NCI-H345 treated with DMSO at 0.1 percent for 48 hours (cell line): ENCODE measurements at regions not wholly inside any gene's neighbourhood (a gene's known extent, or its start where the extent isn't known, plus 50 kb on each side); places are given as distances from the start of the nearest gene placed in this dataset.

Source experiments
- DNase-seq: peaks from one replicate; lab custom pipeline; 2025; ENCODE audit not compliant: unreplicated experiment; lab: John Stamatoyannopoulos, UW

GRCh38 chr9:86836266-86836665 lies 111.0 kb downstream of the GAS1 start:
- no peak for DNase-seq

- DNase-seq, result no peak
Measured at GRCh38 chr9:86830356-86830755, 117.0 kb downstream of the GAS1 start.

GRCh38 chr9:86829496-86830046 lies 117.7 kb downstream of the GAS1 start:
- DNase-seq, result no peak

GRCh38 chr9:86828631-86829030 lies 118.7 kb downstream of the GAS1 start:
- no peak for DNase-seq

- no peak for DNase-seq
Measured at GRCh38 chr9:86827893-86828292, 119.4 kb downstream of the GAS1 start.

GRCh38 chr9:86825299-86825698 lies 122.0 kb downstream of the GAS1 start:
- DNase-seq, result no peak

GRCh38 chr9:86822006-86822801 lies 125.1 kb downstream of the GAS1 start:
- DNase-seq, result no peak

GRCh38 chr9:86821006-86821845 lies 126.1 kb downstream of the GAS1 start:
- no peak for DNase-seq

GRCh38 chr9:86819552-86819951 lies 127.8 kb downstream of the GAS1 start:
- DNase-seq, result no peak

GRCh38 chr9:86818636-86819035 lies 128.7 kb downstream of the GAS1 start:
- DNase-seq, result no peak

GRCh38 chr9:86816868-86817267 lies 130.4 kb downstream of the GAS1 start:
- DNase-seq, result no peak

GRCh38 chr9:86816366-86816765 lies 130.9 kb downstream of the GAS1 start:
- DNase-seq, result no peak

GRCh38 chr9:86812616-86813015 lies 134.7 kb downstream of the GAS1 start:
- no peak for DNase-seq

- no peak for DNase-seq
Measured at GRCh38 chr9:86809759-86810367, 137.4 kb downstream of the GAS1 start.

- DNase-seq, result no peak
Measured at GRCh38 chr9:86809151-86809550, 138.2 kb downstream of the GAS1 start.

GRCh38 chr9:86807367-86807976 lies 139.8 kb downstream of the GAS1 start:
- no peak for DNase-seq

GRCh38 chr9:86804011-86804410 lies 143.3 kb downstream of the GAS1 start:
- DNase-seq, result no peak

- no peak for DNase-seq
Measured at GRCh38 chr9:86802900-86803673, 144.2 kb downstream of the GAS1 start.

GRCh38 chr9:86801246-86801645 lies 146.1 kb downstream of the GAS1 start:
- no peak for DNase-seq

GRCh38 chr9:86800681-86801080 lies 146.6 kb downstream of the GAS1 start:
- no peak for DNase-seq
